GM12891 (cell line): ENCODE measurements at regions not wholly inside any gene's neighbourhood (a gene's known extent, or its start where the extent isn't known, plus 50 kb on each side); places are given as distances from the start of the nearest gene placed in this dataset.

Experiments
- POLR2AphosphoS5 ChIP-seq: IDR thresholded peaks from 2 replicates; pipeline ENCODE4 v1.6.1; 2011; ENCODE audit warnings: low read depth, low read length, control low read depth
- SPI1 ChIP-seq: IDR thresholded peaks from 2 replicates; pipeline ENCODE4 v1.6.1; 2011; ENCODE audit warnings: low read depth, low read length, control low read depth
- TAF1 ChIP-seq: IDR thresholded peaks from 2 replicates; pipeline ENCODE4 v1.6.1; 2011; ENCODE audit warnings: low read depth, low read length, control low read depth

DNA sequence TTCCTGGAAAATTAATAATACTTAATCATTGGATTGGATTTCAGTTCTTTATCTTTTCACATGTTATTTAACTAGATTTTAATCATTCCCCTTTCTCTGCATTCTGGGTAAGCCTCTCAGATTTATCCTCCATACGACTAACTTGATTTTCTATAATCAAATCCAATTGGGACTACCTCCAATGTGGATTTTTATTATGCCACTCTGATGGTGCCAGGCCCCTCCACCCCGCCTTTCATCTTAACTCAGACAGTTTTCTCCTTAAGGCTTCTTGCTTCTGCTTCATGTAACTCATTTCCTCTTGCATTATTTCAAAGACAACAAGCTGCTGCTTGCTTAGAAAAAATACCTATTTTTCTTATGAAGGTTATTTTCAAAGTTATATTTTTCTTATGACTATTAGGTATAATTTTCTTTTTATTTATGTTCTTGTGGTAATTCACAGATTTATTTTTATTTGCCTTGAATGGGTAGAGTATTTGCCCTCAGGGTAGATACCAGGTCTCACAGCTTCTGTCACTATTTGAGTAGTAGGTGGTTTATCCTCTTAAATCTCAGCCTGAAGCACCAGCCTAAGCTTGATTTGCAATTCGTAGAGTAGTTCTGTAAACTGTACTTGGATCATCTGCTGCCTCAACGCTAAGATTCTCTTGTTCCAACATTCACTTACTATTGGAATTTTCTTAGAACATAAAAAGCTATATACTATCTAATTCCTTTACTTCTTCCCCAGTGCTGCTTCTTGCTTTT is 659.0 kb upstream of the ARRDC3 start:
- TF ChIP-seq TAF1, result no peak
- TF ChIP-seq SPI1, result no peak
- no peak for TF ChIP-seq POLR2AphosphoS5
